HG03196 (cell line): ENCODE measurements at regions not wholly inside any gene's neighbourhood (a gene's known extent, or its start where the extent isn't known, plus 50 kb on each side); places are given as distances from the start of the nearest gene placed in this dataset.

Source experiments
- ATAC-seq: cut with Tn5 transposase; IDR thresholded peaks from one replicate; pipeline ENCODE4 v1.9.1; 2021; ENCODE audit not compliant: unreplicated experiment

- no peak for ATAC-seq
These were observed 50.6 kb upstream of the L3MBTL4 start for GRCh38 chr18:6465281-6465680.

DNA sequence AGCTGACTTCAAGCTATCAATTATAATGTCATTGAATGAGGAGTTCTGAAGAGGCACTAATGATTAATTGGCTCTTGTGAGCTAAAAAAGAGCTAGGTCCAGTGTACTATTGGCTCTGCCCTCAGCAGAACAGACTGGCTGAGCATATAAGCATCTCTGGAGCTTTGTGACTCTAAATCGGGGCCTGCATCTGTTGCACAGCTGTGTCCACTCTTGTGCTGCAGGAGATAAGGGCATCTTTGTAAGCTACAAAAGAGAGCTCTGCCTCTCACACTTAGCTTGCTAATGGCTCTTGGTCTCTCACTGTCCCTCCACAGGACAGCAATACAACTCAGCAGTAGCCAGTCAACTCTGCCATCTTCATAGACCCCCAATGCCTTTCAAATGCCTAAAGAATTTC lies 61.5 kb upstream of the L3MBTL4 start:
- ATAC-seq, result no peak

DNA sequence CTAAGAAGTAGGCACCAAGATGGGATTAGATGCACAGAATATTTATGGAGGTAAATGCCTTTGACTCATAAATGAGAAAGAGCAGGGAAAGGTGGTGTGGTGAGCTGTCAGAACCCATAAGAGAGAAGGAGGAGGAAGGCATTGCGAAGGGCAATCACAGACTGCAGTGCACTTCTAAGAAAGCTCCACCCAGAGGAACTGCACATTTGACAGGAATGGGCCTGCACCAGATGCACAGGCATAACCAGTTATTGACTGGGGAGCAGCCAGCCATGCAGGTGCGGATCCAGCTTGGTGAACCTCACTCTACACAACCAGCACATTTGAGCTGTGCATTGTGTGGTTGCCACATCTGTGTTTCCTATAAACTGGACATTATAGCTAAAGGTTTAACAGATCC lies 62.2 kb upstream of the L3MBTL4 start:
- no peak for ATAC-seq

GRCh38 chr18:6478121-6478520 lies 63.4 kb upstream of the L3MBTL4 start:
- no peak for ATAC-seq

DNA sequence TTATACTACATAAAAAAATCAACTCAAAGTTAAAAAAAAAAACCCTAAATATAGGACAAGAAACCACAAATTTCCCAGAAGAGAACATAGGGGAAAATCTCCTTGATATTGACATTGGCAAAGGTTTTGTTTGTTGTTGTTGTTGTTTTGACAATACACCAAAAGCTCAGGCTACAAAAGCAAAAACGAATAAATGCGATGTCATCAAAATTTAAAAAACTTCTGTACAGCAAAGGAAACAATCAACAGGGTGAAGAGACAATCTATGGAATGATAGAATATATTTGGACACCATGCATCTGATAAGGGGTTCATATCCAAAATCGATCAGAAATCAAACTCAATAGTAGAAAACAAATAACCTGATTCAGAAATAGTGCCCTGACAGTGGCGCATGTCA lies 65.0 kb upstream of the L3MBTL4 start:
- ATAC-seq, result no peak

GRCh38 chr18:6482198-6482977 lies 67.7 kb upstream of the L3MBTL4 start:
- ATAC-seq, result peak; percentile 72

DNA sequence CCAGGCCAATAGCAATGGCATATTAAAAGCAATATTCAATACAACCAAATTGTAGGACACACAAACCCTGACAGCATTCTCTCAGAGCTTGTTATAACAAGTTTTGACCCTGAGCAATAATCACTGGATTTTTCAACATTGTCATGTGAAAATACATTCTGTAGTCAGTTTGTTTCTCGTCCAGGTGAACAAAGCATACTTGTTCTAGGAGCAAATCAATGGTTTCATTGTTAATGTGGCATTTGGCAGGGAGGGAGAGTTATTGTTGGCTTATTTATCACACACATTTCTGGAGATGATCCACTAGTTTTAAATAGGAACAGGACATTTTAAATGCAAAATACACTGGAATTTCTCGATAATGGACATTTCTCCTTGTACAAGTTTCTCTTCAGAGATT lies 69.9 kb upstream of the L3MBTL4 start:
- no peak for ATAC-seq

- no peak for ATAC-seq
These were observed 71.6 kb upstream of the L3MBTL4 start for GRCh38 chr18:6486313-6486712.

DNA sequence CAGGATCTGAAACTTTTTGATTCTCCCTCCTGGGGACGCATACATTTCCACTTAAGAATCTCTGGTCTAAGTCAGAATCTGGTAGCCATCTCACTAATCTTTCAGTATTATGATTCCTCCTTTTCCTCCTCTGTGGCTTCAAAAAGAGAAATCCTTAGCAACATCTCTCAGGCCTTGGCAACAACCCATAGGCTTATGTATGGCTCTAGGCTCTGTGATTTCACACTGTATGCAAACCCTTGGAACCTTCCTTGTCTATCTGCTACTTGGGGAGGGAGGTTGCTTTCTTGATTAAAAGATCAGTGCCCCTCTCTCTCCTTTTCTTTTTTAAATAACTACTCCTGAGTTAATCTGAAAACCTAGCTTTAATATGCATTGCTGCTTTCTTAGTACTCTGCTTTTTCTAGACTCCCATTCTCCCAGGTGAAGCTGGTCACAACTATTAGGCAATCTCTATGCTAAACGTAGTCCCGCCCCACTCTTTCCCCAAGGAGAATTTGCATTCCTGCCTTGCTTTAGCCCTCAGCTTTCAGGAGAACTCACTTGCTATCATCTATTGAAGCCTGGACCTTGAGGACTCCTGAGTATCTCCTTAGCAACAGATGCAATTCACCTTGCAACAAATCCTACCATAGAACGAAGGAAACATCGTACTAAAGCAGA lies 72.2 kb upstream of the L3MBTL4 start:
- no peak for ATAC-seq

GRCh38 chr18:6487968-6488367 lies 73.3 kb upstream of the L3MBTL4 start:
- no peak for ATAC-seq

DNA sequence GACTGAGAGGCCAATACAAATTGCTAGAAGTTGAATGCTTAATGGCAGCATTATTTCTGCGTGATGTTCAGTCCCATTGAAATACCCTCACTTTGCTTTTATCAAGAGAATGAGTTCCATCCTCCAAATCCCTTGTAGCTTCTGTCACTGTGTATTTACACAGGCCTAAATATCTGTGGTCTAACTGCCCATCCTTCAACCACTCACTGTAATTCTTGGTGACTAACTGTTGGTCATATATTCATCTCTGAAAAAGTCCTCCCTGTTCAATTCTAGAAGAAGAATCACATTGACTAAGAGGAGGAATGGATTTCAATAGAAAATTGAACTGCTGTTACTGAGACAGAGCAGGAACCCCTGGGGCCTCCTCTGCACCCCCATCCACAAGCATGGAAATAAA lies 74.2 kb upstream of the L3MBTL4 start:
- no peak for ATAC-seq

- no peak for ATAC-seq
These were observed 75.3 kb upstream of the L3MBTL4 start for GRCh38 chr18:6489977-6490376.

DNA sequence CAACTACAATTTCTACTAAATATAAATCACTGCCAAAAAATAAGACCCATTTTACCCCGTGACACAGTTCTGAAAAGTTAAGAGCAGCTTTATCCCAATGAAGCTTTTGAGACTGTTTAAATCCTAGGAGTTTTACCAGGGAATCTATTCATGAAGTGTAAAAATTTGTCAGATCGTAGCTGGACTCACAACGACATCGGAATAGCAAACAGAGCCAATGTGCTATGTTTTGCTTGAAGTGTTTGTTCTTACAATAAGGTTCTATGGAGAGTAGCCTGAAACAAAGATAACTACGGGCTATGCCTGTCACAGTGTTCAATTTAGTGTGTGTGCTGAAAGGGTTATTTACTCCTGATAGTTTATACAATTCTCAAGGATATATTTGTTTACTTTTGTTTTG lies 78.5 kb upstream of the L3MBTL4 start:
- ATAC-seq, result no peak

- no peak for ATAC-seq
These were observed 80.8 kb upstream of the L3MBTL4 start for GRCh38 chr18:6495536-6495935.

DNA sequence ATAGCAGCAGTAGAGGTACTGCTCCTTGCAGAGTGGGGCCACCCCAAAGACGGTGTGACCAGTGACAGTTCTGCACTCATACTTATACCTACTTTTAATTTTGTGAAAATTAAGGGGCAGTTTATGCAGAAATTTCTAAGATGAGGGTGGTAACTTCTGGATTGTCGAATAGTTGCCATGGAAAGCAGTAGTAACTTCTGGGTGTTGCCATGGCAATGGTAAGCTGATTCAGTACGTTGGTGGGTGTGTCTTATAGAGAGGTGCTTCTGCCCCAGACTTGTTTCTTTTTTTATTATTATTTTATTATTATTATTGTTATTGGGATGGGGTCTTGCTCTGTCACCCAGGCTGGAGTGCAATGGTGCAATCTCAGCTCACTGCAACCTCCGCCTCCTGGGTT lies 82.8 kb upstream of the L3MBTL4 start:
- no peak for ATAC-seq

- no peak for ATAC-seq
These were observed 83.7 kb upstream of the L3MBTL4 start for GRCh38 chr18:6498289-6498856.

- no peak for ATAC-seq
These were observed 90.1 kb upstream of the L3MBTL4 start for GRCh38 chr18:6504605-6505497.

GRCh38 chr18:6505498-6505875 lies 90.8 kb upstream of the L3MBTL4 start:
- ATAC-seq, result no peak

DNA sequence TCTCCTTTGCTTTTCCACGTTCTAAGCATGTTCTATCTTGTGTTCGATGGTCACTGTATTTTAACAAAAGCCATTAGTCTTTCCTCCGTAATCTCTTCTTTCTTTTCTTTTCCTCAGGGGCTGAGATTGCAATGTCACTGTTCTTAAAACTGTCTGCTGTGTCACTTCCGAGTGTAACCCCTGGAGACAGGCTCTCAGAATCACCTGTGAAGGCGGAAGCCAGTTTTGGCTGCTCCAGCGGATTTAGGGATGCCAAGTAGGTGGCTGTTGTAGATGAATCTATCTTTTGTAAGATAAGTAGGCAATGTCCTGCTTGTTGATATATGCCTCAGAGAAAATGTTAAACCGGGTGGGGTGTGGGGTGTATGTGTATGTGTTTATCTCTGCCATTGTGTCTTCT lies 94.7 kb upstream of the L3MBTL4 start:
- no peak for ATAC-seq

GRCh38 chr18:6509832-6510231 lies 95.1 kb upstream of the L3MBTL4 start:
- no peak for ATAC-seq

- no peak for ATAC-seq
These were observed 106.2 kb upstream of the L3MBTL4 start for GRCh38 chr18:6520901-6521300.
